Right atrium auricular region (tissue), 2 donors: ENCODE measurements at regions not wholly inside any gene's neighbourhood (a gene's known extent, or its start where the extent isn't known, plus 50 kb on each side); places are given as distances from the start of the nearest gene placed in this dataset.

Experiments
- DNase-seq: peaks from one replicate; pipeline ENCODE4 v3.0.0-alpha.2; 2019; ENCODE audit warnings: low spot score
- H3K27ac ChIP-seq, 2 donors: fragments of 200-600 bp; sonication (generic); 1 replicate in 1 of 2; 2 replicates in 1 of 2; pipeline ENCODE4 v1.5.1; 2016 to 2019
- H3K27me3 ChIP-seq, 2 donors: fragments of 200-600 bp; sonication (generic); one replicate each; pipeline versions ENCODE4 v1.5.1 to v1.6.0; 2017 to 2019
- H3K36me3 ChIP-seq: fragments of 200-600 bp; sonication (generic); one replicate; pipeline ENCODE4 v1.5.1; 2016
- H3K4me1 ChIP-seq, 2 donors: fragments of 200-600 bp; sonication (generic); one replicate each; pipeline versions ENCODE4 v1.5.1 to v1.6.0; 2017 to 2019
- H3K4me3 ChIP-seq, 2 donors: fragments of 200-600 bp; sonication (generic); 1 replicate in 1 of 2; 2 replicates in 1 of 2; pipeline ENCODE4 v1.5.1; 2017 to 2019; ENCODE audit warnings: mild to moderate bottlenecking in 1 of 2, moderate library complexity in 1 of 2
- H3K9me3 ChIP-seq, 2 donors: fragments of 200-600 bp; sonication (generic); one replicate each; pipeline ENCODE4 v1.5.1; 2019
- TF ChIP-seq, protein P1 (sequence below), 2 donors: fragments of 200-600 bp; sonication (generic); IDR thresholded peaks; one replicate each; pipeline ENCODE4 v1.5.1; 2019; ENCODE audit warnings: antibody characterized with exemption in 2 of 2

DNA sequence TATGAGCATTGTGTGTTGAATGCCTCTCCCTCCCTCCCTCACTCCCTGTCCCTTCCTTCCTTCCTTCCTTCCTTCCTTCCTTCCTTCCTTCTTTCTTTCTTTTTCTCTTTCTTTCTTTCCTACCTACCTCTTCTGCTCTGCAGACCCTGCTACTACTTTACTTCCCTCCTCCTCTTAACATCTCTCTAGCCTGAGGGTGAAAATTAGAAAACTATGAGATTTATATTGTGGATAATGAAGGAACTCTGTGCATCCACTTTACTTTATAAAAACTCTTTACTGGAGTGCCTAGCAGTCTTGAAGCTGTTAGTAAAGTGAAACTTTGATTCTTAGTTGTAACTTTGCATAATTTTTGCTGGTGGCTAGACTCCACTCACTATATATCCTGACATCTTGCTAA lies 572.2 kb downstream of the RWDD3 start:
- H3K36me3 ChIP-seq, result no peaks in the 10 kb centered on the region
- no peak overlapping the region for H3K4me3 ChIP-seq
- DNase-seq, result no peak
- peaks cover 0 to 5% of the 10 kb centered on the region in 2 donors for H3K9me3 ChIP-seq
- H3K4me1 ChIP-seq, result no peaks in the 10 kb centered on the region
- H3K27ac ChIP-seq, result no peak overlapping the region
- no peaks in the 10 kb centered on the region for H3K27me3 ChIP-seq
- TF ChIP-seq, protein P1, sequence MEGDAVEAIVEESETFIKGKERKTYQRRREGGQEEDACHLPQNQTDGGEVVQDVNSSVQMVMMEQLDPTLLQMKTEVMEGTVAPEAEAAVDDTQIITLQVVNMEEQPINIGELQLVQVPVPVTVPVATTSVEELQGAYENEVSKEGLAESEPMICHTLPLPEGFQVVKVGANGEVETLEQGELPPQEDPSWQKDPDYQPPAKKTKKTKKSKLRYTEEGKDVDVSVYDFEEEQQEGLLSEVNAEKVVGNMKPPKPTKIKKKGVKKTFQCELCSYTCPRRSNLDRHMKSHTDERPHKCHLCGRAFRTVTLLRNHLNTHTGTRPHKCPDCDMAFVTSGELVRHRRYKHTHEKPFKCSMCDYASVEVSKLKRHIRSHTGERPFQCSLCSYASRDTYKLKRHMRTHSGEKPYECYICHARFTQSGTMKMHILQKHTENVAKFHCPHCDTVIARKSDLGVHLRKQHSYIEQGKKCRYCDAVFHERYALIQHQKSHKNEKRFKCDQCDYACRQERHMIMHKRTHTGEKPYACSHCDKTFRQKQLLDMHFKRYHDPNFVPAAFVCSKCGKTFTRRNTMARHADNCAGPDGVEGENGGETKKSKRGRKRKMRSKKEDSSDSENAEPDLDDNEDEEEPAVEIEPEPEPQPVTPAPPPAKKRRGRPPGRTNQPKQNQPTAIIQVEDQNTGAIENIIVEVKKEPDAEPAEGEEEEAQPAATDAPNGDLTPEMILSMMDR (IDR thresholded peaks at IDR 0.05), result no peak

DNA sequence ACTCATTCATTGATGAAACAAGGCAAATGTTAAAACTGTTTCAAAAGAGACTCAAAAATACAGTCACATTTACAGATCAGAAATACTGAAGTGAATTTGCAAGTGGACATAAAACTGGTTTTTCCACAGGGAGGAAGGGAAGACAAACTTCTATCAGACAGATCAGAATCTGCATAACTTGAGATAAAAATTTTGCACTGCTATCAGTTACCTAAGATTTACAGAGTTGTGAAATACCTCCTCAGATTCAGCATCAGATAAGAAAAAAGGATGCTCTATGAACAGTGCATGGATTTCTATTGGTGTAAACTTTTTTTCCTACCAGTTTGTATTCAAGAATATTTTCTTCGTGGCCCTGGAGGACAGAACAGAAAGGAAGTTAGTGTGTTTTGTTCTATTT lies 575.4 kb downstream of the RWDD3 start:
- Histone ChIP-seq H3K27ac (no peak overlapping the region), H3K4me3 (no peak overlapping the region)
- TF ChIP-seq, protein P1 (IDR thresholded peaks at IDR 0.05), result no peak

DNA sequence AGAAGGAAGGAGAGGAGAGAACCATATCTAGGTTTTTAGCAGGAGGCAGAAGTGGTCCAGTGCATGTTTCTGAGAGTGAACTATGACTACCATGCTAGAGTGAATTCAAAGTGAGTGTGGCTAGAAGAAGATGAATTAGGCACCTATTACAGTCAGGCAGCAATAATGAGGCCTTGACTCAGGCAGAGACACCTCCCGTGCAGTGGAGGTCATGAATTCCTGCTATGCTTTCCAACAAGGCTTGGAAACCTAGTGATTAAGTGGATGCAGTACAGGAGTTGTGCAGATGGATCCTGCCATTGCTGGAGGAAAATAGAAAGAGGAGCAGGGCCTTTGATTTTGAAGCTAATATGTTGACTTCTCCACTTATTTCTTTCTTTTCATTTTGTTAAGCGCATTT lies 581.5 kb downstream of the RWDD3 start:
- Histone ChIP-seq H3K4me1 (no peaks in the 10 kb centered on the region), H3K36me3 (no peaks in the 10 kb centered on the region), H3K27me3 (no peaks in the 10 kb centered on the region), H3K9me3 (no peaks in the 10 kb centered on the region), H3K27ac (no peak overlapping the region), H3K4me3 (no peak overlapping the region)
- no peak for DNase-seq
- TF ChIP-seq, protein P1 (IDR thresholded peaks at IDR 0.05), result no peak

More for the DNA sequence above, 575.4 kb downstream of the RWDD3 start:
- Histone ChIP-seq H3K9me3 (no peaks in the 10 kb centered on the region), H3K36me3 (no peaks in the 10 kb centered on the region), H3K27me3 (no peaks in the 10 kb centered on the region), H3K4me1 (no peaks in the 10 kb centered on the region)
- DNase-seq, result no peak

DNA sequence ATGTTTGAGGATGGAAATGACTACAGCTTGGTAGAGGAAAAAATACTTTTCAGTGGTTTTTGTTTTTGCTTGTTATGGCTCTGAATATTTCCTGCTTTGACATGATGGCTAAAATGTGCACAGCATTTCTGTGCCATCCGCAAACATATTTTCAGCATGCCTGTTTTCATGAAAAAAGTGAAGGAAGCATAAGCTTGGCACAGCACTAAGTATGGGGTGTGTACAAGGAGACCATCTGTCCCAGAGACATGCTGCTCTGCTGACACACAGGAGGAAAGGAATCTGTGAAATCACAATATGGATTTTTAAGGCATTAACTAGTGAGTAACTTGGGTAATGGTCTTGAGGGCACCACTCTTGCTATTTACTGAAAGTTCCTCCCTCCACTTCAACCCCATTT lies 595.5 kb downstream of the RWDD3 start:
- Histone ChIP-seq H3K9me3 (no peaks in the 10 kb centered on the region), H3K27ac (no peak overlapping the region), H3K4me3 (no peak overlapping the region), H3K4me1 (no peaks in the 10 kb centered on the region), H3K27me3 (no peaks in the 10 kb centered on the region), H3K36me3 (no peaks in the 10 kb centered on the region)
- TF ChIP-seq, protein P1 (IDR thresholded peaks at IDR 0.05), result no peak
- DNase-seq, result no peak

DNA sequence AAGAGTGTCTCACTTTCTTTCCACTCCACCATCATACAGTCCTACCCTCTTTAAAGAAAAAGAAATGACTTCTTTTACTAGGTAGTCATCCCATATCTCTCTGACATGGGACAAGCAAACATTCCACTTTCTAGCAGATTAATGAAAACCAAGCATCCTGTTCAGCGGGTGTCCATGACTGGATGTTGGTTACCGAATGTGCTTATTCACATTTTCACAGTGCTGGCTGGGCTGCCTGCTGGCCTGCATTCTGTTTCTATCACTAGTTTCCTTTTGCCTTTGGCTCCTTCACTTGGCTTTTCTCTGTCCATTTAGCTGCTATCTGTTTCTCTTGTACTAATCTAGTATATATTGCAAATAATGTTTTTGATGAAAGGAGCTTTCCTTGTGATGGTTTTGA lies 598.4 kb downstream of the RWDD3 start:
- Histone ChIP-seq H3K9me3 (peaks cover 0 to 14% of the 10 kb centered on the region in 2 donors), H3K27ac (no peak overlapping the region), H3K4me3 (no peak overlapping the region), H3K27me3 (no peaks in the 10 kb centered on the region), H3K4me1 (no peaks in the 10 kb centered on the region), H3K36me3 (no peaks in the 10 kb centered on the region)
- TF ChIP-seq, protein P1 (IDR thresholded peaks at IDR 0.05), result no peak
- DNase-seq, result no peak

DNA sequence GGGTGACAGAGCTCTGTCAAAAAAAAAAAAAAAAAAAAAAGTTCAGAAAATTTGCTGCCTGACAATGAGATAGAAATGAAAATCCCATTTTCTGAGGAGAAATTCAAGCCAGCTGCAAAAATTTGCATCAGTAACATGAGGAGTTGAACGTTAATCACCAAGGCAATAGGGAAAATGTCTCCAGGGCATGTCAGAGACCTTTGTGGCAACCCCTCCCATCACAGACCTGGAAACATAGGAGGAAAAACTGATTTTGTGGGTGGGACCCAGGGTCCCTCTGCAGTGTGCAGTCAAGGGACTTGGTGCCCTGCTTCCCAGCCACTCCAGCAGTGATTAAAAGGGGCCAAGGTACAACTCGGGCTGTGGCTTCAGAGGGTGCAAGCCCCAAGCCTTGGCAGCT lies 615.4 kb downstream of the RWDD3 start:
- no peak for DNase-seq
- no peaks in the 10 kb centered on the region for H3K36me3 ChIP-seq
- no peaks in the 10 kb centered on the region for H3K9me3 ChIP-seq
- no peaks in the 10 kb centered on the region for H3K4me1 ChIP-seq
- TF ChIP-seq, protein P1 (IDR thresholded peaks at IDR 0.05), result no peak
- H3K27me3 ChIP-seq, result no peaks in the 10 kb centered on the region
- no peak overlapping the region for H3K4me3 ChIP-seq
- H3K27ac ChIP-seq, result no peak overlapping the region
